H1 (cell line): ENCODE measurements at regions not wholly inside any gene's neighbourhood (a gene's known extent, or its start where the extent isn't known, plus 50 kb on each side); places are given as distances from the start of the nearest gene placed in this dataset.

Experiments
- CTCF ChIA-PET: fragments of 300-600 bp; sonication (Branson Sonifier 250); formaldehyde crosslinking; loops from one replicate; lab custom pipeline; 2021; ENCODE audit not compliant: partially characterized antibody; lab: Charles Lee
- POLR2A ChIA-PET: fragments of 300-600 bp; sonication (Branson Sonifier 250); formaldehyde crosslinking; loops from one replicate; lab custom pipeline; 2021; ENCODE audit warnings: inconsistent platforms; ENCODE audit not compliant: partially characterized antibody; lab: Charles Lee
- DNase-seq, 2 experiments: peaks; one replicate each; pipeline versions ENCODE4 v3.0.0 to v3.0.0-alpha.2; 2010 to 2022; ENCODE audit warnings: low spot score in 2 of 2, low read depth in 1 of 2, mixed read lengths in 1 of 2
- FAIRE-seq: peaks from 2 replicates; lab custom pipeline; 2011; peaks lifted over from hg19 to GRCh38; lab: Jason Lieb, UNC
- H2AFZ ChIP-seq: 2 replicates; pipeline ENCODE4 v1.8.1; 2012; ENCODE audit warnings: low read length, inconsistent platforms
- H2AK5ac ChIP-seq: 2 replicates; pipeline ENCODE4 v1.6.1; 2013; ENCODE audit warnings: low read depth, low read length
- H2BK120ac ChIP-seq: replicated peaks from 2 replicates; pipeline ENCODE3; 2013; ENCODE audit warnings: low read depth, low read length, inconsistent platforms
- H2BK12ac ChIP-seq: 2 replicates; pipeline ENCODE4 v1.6.1; 2013; ENCODE audit warnings: low read depth, low read length
- H2BK15ac ChIP-seq: 2 replicates; pipeline ENCODE4 v1.6.1; 2013; ENCODE audit warnings: low read length
- H2BK20ac ChIP-seq: 2 replicates; pipeline ENCODE4 v1.6.1; 2013; ENCODE audit warnings: low read length
- H2BK5ac ChIP-seq: 2 replicates; pipeline ENCODE4 v1.6.1; 2013; ENCODE audit warnings: low read depth, low read length
- H3K14ac ChIP-seq: 2 replicates; pipeline ENCODE4 v1.6.1; 2013; ENCODE audit warnings: inconsistent platforms; ENCODE audit not compliant: insufficient read length
- H3K18ac ChIP-seq: 2 replicates; pipeline ENCODE4 v1.6.1; 2013; ENCODE audit warnings: low read length; ENCODE audit errors: extremely low read depth
- H3K23ac ChIP-seq: 2 replicates; pipeline ENCODE4 v1.6.1; 2013; ENCODE audit warnings: inconsistent platforms; ENCODE audit not compliant: insufficient read length
- H3K23me2 ChIP-seq: 2 replicates; pipeline ENCODE4 v1.6.1; 2013; ENCODE audit warnings: low read depth, low read length
- H3K27ac ChIP-seq: 2 replicates; pipeline ENCODE4 v1.6.1; 2011; ENCODE audit warnings: low read depth, low read length, inconsistent platforms
- H3K27me3 ChIP-seq, 4 experiments: replicated peaks in 1 of 4; 1 replicate in 1 of 4; 2 replicates in 3 of 4; pipeline versions ENCODE4 v1.6.1 to v1.8.1; 2011 to 2013; ENCODE audit warnings: low read length in 3 of 4, mild to moderate bottlenecking in 3 of 4, inconsistent platforms in 2 of 4, mixed read lengths in 2 of 4, moderate library complexity in 1 of 4; ENCODE audit not compliant: control insufficient read depth in 3 of 4, insufficient read depth in 3 of 4; ENCODE audit errors: extremely low read depth in 1 of 4
- H3K36me3 ChIP-seq, 4 experiments: 2 replicates each; pipeline versions ENCODE4 v1.6.1 to v1.8.1; 2011 to 2013; ENCODE audit warnings: mild to moderate bottlenecking in 4 of 4, low read length in 3 of 4, moderate library complexity in 2 of 4, control low read depth in 1 of 4, inconsistent platforms in 1 of 4; ENCODE audit not compliant: insufficient read depth in 4 of 4, control insufficient read depth in 2 of 4
- H3K4ac ChIP-seq: replicated peaks from 2 replicates; pipeline ENCODE3; 2013; ENCODE audit warnings: low read length, low read depth, mixed read lengths, inconsistent platforms; ENCODE audit not compliant: insufficient read length
- H3K4me1 ChIP-seq, 4 experiments: replicated peaks in 1 of 4; 1 replicate in 1 of 4; 2 replicates in 3 of 4; pipeline versions ENCODE4 v1.6.1 to v1.8.1; 2011 to 2013; ENCODE audit warnings: low read length in 3 of 4, inconsistent platforms in 2 of 4, mixed read lengths in 1 of 4; ENCODE audit not compliant: insufficient read depth in 4 of 4, control insufficient read depth in 3 of 4
- H3K4me2 ChIP-seq, 2 experiments: 2 replicates each; pipeline versions ENCODE4 v1.6.1 to v1.8.1; 2011 to 2013; ENCODE audit warnings: low read depth in 2 of 2, low read length in 2 of 2, control low read depth in 1 of 2, inconsistent platforms in 1 of 2, mild to moderate bottlenecking in 1 of 2; ENCODE audit not compliant: insufficient read depth in 1 of 2
- H3K4me3 ChIP-seq, 4 experiments: fragments of 200-600, 300-600 bp in 1 of 4; sonication (generic), shearing (Covaris generic), sonication (Bioruptor Twin) in 1 of 4; 2 replicates each; pipeline versions ENCODE4 v1.5.1 to v1.8.1; 2011 to 2016; ENCODE audit warnings: low read length in 4 of 4, low read depth in 3 of 4, control low read depth in 2 of 4, inconsistent platforms in 2 of 4, mild to moderate bottlenecking in 2 of 4, mixed read lengths in 1 of 4, moderate library complexity in 1 of 4; ENCODE audit not compliant: insufficient read depth in 2 of 4; ENCODE audit errors: extremely low read depth in 1 of 4
- H3K56ac ChIP-seq: replicated peaks from 2 replicates; pipeline ENCODE3; 2013; ENCODE audit warnings: low read depth, mild to moderate bottlenecking, mixed read lengths, low read length, inconsistent platforms; ENCODE audit not compliant: insufficient read length
- H3K79me1 ChIP-seq: 2 replicates; pipeline ENCODE4 v1.6.1; 2013; ENCODE audit warnings: low read depth, low read length, control low read depth
- H3K79me2 ChIP-seq, 2 experiments: 2 replicates each; pipeline versions ENCODE4 v1.6.1 to v1.8.1; 2012 to 2013; ENCODE audit warnings: low read length in 2 of 2, mild to moderate bottlenecking in 2 of 2, inconsistent platforms in 1 of 2; ENCODE audit not compliant: insufficient read depth in 2 of 2, control insufficient read depth in 1 of 2
- H3K9ac ChIP-seq, 4 experiments: replicated peaks in 1 of 4; 1 replicate in 1 of 4; 2 replicates in 3 of 4; pipeline versions ENCODE4 v1.6.1 to v1.8.1; 2011 to 2013; ENCODE audit warnings: low read depth in 3 of 4, low read length in 3 of 4, control low read depth in 2 of 4, mild to moderate bottlenecking in 2 of 4, moderate library complexity in 2 of 4, inconsistent platforms in 1 of 4; ENCODE audit errors: extremely low read depth in 1 of 4
- H3K9me3 ChIP-seq, 2 experiments: 2 replicates each; pipeline versions ENCODE4 v1.6.1 to v1.8.1; 2012 to 2013; ENCODE audit warnings: mild to moderate bottlenecking in 2 of 2, moderate library complexity in 2 of 2, control low read depth in 1 of 2, inconsistent platforms in 1 of 2, low read depth in 1 of 2, low read length in 1 of 2, mixed read lengths in 1 of 2; ENCODE audit not compliant: insufficient read depth in 2 of 2
- H4K20me1 ChIP-seq, 2 experiments: replicated peaks in 1 of 2; 2 replicates each; pipeline versions ENCODE3 to v1.8.1; 2011 to 2013; ENCODE audit warnings: inconsistent platforms in 2 of 2, low read length in 2 of 2, mild to moderate bottlenecking in 1 of 2; ENCODE audit not compliant: insufficient read depth in 2 of 2, control insufficient read depth in 1 of 2
- H4K5ac ChIP-seq: 2 replicates; pipeline ENCODE4 v1.6.1; 2013; ENCODE audit warnings: low read length, low read depth, mixed read lengths, inconsistent platforms; ENCODE audit not compliant: insufficient read length
- H4K8ac ChIP-seq: 2 replicates; pipeline ENCODE4 v1.8.0; 2013; ENCODE audit warnings: mild to moderate bottlenecking, moderate library complexity, low read length, inconsistent platforms; ENCODE audit not compliant: insufficient read depth; ENCODE audit errors: extremely low read depth
- H4K91ac ChIP-seq: replicated peaks from 2 replicates; pipeline ENCODE3; 2013; ENCODE audit warnings: low read length, mixed read lengths, inconsistent platforms; ENCODE audit not compliant: insufficient read length
- ASH2L ChIP-seq: fragments of 200-600, 300-600 bp; sonication (generic); IDR thresholded peaks from one replicate; pipeline ENCODE4 v1.7.1; 2017; ENCODE audit warnings: low read length
- BACH1 ChIP-seq: IDR thresholded peaks from 2 replicates; pipeline ENCODE4 v1.6.1; 2012; ENCODE audit warnings: low read length, improper control_type of control experiment
- CHD1 ChIP-seq: IDR thresholded peaks from 2 replicates; pipeline ENCODE4 v1.6.1; 2012; ENCODE audit warnings: low read depth, low read length, improper control_type of control experiment
- CHD2 ChIP-seq: IDR thresholded peaks from 2 replicates; pipeline ENCODE4 v1.6.1; 2012; ENCODE audit warnings: low read length, improper control_type of control experiment
- CREB1 ChIP-seq: IDR thresholded peaks from 2 replicates; pipeline ENCODE4 v1.6.1; 2012; ENCODE audit warnings: inconsistent platforms
- CTBP2 ChIP-seq: IDR thresholded peaks from 2 replicates; pipeline ENCODE4 v1.7.0; 2011; ENCODE audit warnings: borderline replicate concordance, mild to moderate bottlenecking, moderate library complexity, mixed read lengths, low read length; ENCODE audit not compliant: insufficient read depth, insufficient read length
- KDM4A ChIP-seq: IDR thresholded peaks from one replicate; pipeline ENCODE4 v1.7.1; 2012; ENCODE audit warnings: low read depth, mild to moderate bottlenecking, moderate library complexity, low read length, inconsistent platforms; ENCODE audit not compliant: severe bottlenecking
- MAFK ChIP-seq: IDR thresholded peaks from 2 replicates; pipeline ENCODE4 v1.6.1; 2012; ENCODE audit warnings: low read depth, mild to moderate bottlenecking, improper control_type of control experiment, low read length
- POLR2A ChIP-seq, 2 experiments: IDR thresholded peaks; 1 replicate in 1 of 2; 2 replicates in 1 of 2; pipeline ENCODE4 v1.6.1; 2011; ENCODE audit warnings: low read depth in 2 of 2, low read length in 2 of 2, mild to moderate bottlenecking in 2 of 2; ENCODE audit errors: control extremely low read depth in 1 of 2
- POLR2AphosphoS5 ChIP-seq: IDR thresholded peaks from 2 replicates; pipeline ENCODE4 v1.6.1; 2011; ENCODE audit warnings: low read depth, low read length
- SAP30 ChIP-seq: fragments of 300-600 bp; sonication (generic); IDR thresholded peaks from 2 replicates; pipeline ENCODE4 v1.7.1; 2012; ENCODE audit warnings: low read length, moderate library complexity, mild to moderate bottlenecking, inconsistent platforms; ENCODE audit not compliant: insufficient read depth, insufficient replicate concordance
- SIRT6 ChIP-seq: IDR thresholded peaks from one replicate; pipeline ENCODE4 v1.7.1; 2012; ENCODE audit warnings: low read length, inconsistent platforms
- SP2 ChIP-seq: IDR thresholded peaks from 2 replicates; pipeline ENCODE4 v1.6.1; 2012; ENCODE audit warnings: mild to moderate bottlenecking, low read length, inconsistent platforms
- SP4 ChIP-seq: IDR thresholded peaks from 2 replicates; pipeline ENCODE4 v1.6.1; 2012; ENCODE audit warnings: low read length, inconsistent platforms
- ZNF274 ChIP-seq: IDR thresholded peaks from 2 replicates; pipeline ENCODE4 v1.7.0; 2012; ENCODE audit warnings: low read length, borderline replicate concordance; ENCODE audit errors: extremely low read depth
- WGBS, 2 experiments: shearing (Covaris generic) in 1 of 2; methylation state at CpG; one replicate each; pipeline versions ENCODE4 v1.1.6 to v1.1.7; 2013 to 2015; ENCODE audit warnings: low lambda C conversion rate in 2 of 2, mixed read lengths in 2 of 2, inconsistent platforms in 1 of 2, low coverage in 1 of 2, missing lambda C conversion rate in 1 of 2; ENCODE audit not compliant: insufficient replicate concordance in 2 of 2, insufficient coverage in 1 of 2, insufficient read length in 1 of 2; ENCODE audit errors: extremely low coverage in 1 of 2, missing lambda C conversion rate in 1 of 2; 5-methylcytosine and 5-hydroxymethylcytosine counted together
- TF ChIP-seq, protein P1 (sequence below): IDR thresholded peaks from 2 replicates; pipeline ENCODE4 v1.6.1; 2012; ENCODE audit warnings: low read length, inconsistent platforms

DNA sequence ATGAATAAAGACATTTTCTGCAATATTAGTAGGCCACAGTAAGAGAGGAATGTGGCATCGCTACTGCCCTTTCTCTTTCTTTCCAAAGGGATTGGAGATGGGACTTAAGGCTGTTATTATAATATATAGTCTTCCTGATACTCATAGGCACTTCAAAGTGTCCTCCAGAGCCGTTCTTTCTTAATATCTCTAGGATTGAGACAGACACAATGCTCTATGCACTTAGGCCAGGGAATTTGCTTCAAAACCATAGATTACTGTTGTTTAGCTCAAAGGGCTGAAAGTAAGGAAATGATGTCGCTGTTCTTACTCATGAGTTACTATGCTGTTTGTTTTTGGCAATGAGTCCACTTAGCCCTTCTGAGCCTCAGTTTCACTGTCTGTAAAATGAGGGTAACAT is 590.5 kb downstream of the CDH11 start:
- H2BK120ac ChIP-seq: no peak overlapping the region
- H3K4me2 ChIP-seq: no peak overlapping the region
- H3K4me3 ChIP-seq: no peak overlapping the region
- no peaks in the 10 kb centered on the region for H4K20me1 ChIP-seq
- H2AFZ ChIP-seq: no peak overlapping the region
- no peak overlapping the region for H2AK5ac ChIP-seq
- DNase-seq (no peak), FAIRE-seq (no peak)
- no peak overlapping the region for H3K23ac ChIP-seq
- no peak overlapping the region for H4K91ac ChIP-seq
- no peak overlapping the region for H2BK12ac ChIP-seq
- H3K4me1 ChIP-seq: peaks cover 0 to 6% (median 0%) of the 10 kb centered on the region in 4 experiments; a peak in 3 of 7 replicates
- H3K79me2 ChIP-seq: no peaks in the 10 kb centered on the region
- no peak overlapping the region for H2BK5ac ChIP-seq
- POLR2A ChIA-PET: no interaction called here
- H3K56ac ChIP-seq: no peak overlapping the region
- H3K14ac ChIP-seq: no peak overlapping the region
- H3K18ac ChIP-seq: no peak overlapping the region
- H3K23me2 ChIP-seq: no peaks in the 10 kb centered on the region
- H3K79me1 ChIP-seq: no peaks in the 10 kb centered on the region
- no peaks in the 10 kb centered on the region for H3K9me3 ChIP-seq
- H2BK15ac ChIP-seq: no peak overlapping the region
- H2BK20ac ChIP-seq: no peak overlapping the region
- no peaks in the 10 kb centered on the region for H3K27me3 ChIP-seq
- no peak overlapping the region for H3K4ac ChIP-seq
- no peak overlapping the region for H4K5ac ChIP-seq
- no peak overlapping the region for H3K9ac ChIP-seq
- no peak overlapping the region for H3K27ac ChIP-seq
- no peaks in the 10 kb centered on the region for H3K36me3 ChIP-seq
- H4K8ac ChIP-seq: no peak overlapping the region
- 90% methylated on average over 3 of the region's 3 CpGs; no CpG with 5 or more reads in 1 of the 2 experiments for WGBS, 2 experiments
- CTCF ChIA-PET: no interaction called here
- TF ChIP-seq CREB1 (no peak), CTBP2 (no peak), BACH1 (no peak), CHD2 (no peak), SP2 (no peak), ASH2L (no peak), SAP30 (no peak), MAFK (no peak), ZNF274 (no peak), POLR2AphosphoS5 (no peak), SIRT6 (no peak), KDM4A (no peak), POLR2A (IDR thresholded peaks at IDR 0.05; ENCODE audit: control extremely low read depth in 1 of 2, low read depth in 2 of 2, low read length in 2 of 2) (no peak), CHD1 (no peak), SP4 (no peak)
- TF ChIP-seq, protein P1, sequence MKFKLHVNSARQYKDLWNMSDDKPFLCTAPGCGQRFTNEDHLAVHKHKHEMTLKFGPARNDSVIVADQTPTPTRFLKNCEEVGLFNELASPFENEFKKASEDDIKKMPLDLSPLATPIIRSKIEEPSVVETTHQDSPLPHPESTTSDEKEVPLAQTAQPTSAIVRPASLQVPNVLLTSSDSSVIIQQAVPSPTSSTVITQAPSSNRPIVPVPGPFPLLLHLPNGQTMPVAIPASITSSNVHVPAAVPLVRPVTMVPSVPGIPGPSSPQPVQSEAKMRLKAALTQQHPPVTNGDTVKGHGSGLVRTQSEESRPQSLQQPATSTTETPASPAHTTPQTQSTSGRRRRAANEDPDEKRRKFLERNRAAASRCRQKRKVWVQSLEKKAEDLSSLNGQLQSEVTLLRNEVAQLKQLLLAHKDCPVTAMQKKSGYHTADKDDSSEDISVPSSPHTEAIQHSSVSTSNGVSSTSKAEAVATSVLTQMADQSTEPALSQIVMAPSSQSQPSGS: no peak
